Esophagus squamous epithelium (tissue), 4 donors: ENCODE measurements at regions not wholly inside any gene's neighbourhood (a gene's known extent, or its start where the extent isn't known, plus 50 kb on each side); places are given as distances from the start of the nearest gene placed in this dataset.

Experiments
- CTCF ChIP-seq, 6 experiments: fragments of 450-650 bp in 4 of 6; fragments of 200-600 bp in 2 of 6; sonication (generic) in 2 of 6; IDR thresholded peaks; one replicate each; pipeline ENCODE4 v1.5.1; 2016 to 2019; ENCODE audit warnings: antibody characterized with exemption in 6 of 6, mild to moderate bottlenecking in 4 of 6, moderate library complexity in 4 of 6
- POLR2A ChIP-seq, 4 donors: fragments of 450-650 bp; IDR thresholded peaks; one replicate each; pipeline ENCODE4 v1.6.1; 2017; ENCODE audit warnings: antibody characterized with exemption in 4 of 4, mild to moderate bottlenecking in 4 of 4, moderate library complexity in 3 of 4

DNA sequence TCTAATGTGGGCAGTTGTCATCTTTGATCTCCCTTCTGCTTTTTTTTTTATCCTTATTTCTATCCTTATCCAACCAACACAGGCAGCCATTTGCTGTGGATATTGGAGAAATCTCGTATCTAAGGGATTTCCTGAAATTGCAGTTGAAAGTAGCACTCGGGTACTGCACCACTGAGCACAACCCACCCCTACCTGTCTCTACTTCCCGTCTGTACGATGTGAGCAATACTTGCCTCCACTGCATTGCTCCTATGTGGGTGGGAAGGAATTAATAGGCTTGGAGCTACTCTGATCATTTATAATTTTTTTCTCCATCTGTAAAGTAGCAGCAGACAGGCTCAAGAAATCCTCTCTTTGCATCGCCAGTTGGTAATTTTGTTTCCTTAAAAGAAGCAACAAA is 300.4 kb downstream of the SNAPC1 start:
- TF ChIP-seq CTCF (IDR thresholded peaks at IDR 0.05): no peak
- TF ChIP-seq POLR2A (IDR thresholded peaks at IDR 0.05): no peak
